Hepatocyte (in vitro differentiated cells): ENCODE measurements at regions not wholly inside any gene's neighbourhood (a gene's known extent, or its start where the extent isn't known, plus 50 kb on each side); places are given as distances from the start of the nearest gene placed in this dataset.

Experiments used
- DNase-seq: peaks from one replicate; pipeline ENCODE4 v3.0.0-alpha.2; 2016; ENCODE audit warnings: low spot score
- H2AFZ ChIP-seq: fragments of 200-600 bp; sonication (generic); 2 replicates; pipeline ENCODE4 v1.6.0; 2016; ENCODE audit warnings: antibody characterized with exemption, mild to moderate bottlenecking
- H3K27ac ChIP-seq: fragments of 200-600 bp; sonication (generic); 2 replicates; pipeline ENCODE4 v1.5.1; 2016; ENCODE audit warnings: mild to moderate bottlenecking
- H3K27me3 ChIP-seq: fragments of 200-600 bp; sonication (generic); 2 replicates; pipeline ENCODE4 v1.6.1; 2016
- H3K36me3 ChIP-seq: fragments of 200-600 bp; sonication (generic); replicated peaks from 2 replicates; pipeline ENCODE4 v1.5.1; 2016; ENCODE audit warnings: low read depth; ENCODE audit not compliant: insufficient read depth
- H3K4me1 ChIP-seq: fragments of 200-600 bp; sonication (generic); 2 replicates; pipeline ENCODE4 v1.5.1; 2016; ENCODE audit warnings: mild to moderate bottlenecking, moderate library complexity; ENCODE audit not compliant: insufficient read depth
- H3K4me2 ChIP-seq: fragments of 200-600 bp; sonication (generic); 2 replicates; pipeline ENCODE4 v1.6.0; 2016
- H3K4me3 ChIP-seq: fragments of 200-600 bp; sonication (generic); 2 replicates; pipeline ENCODE4 v1.5.1; 2016; ENCODE audit warnings: mild to moderate bottlenecking
- H3K79me2 ChIP-seq: fragments of 200-600 bp; sonication (generic); 2 replicates; pipeline ENCODE4 v1.6.0; 2017; ENCODE audit warnings: mild to moderate bottlenecking
- H3K9me2 ChIP-seq: fragments of 200-600 bp; sonication (generic); replicated peaks from 2 replicates; pipeline ENCODE4 v1.6.0; 2017; ENCODE audit warnings: mild to moderate bottlenecking; ENCODE audit not compliant: insufficient read depth
- H3K9me3 ChIP-seq: fragments of 200-600 bp; sonication (generic); 2 replicates; pipeline ENCODE4 v1.5.1; 2016; ENCODE audit warnings: low read depth, mild to moderate bottlenecking
- H4K20me1 ChIP-seq: fragments of 200-600 bp; sonication (generic); 2 replicates; pipeline ENCODE4 v1.6.0; 2016; ENCODE audit warnings: mild to moderate bottlenecking; ENCODE audit not compliant: insufficient read depth, poor library complexity, severe bottlenecking
- EZH2 ChIP-seq: fragments of 200-600 bp; sonication (generic); IDR thresholded peaks from 2 replicates; pipeline ENCODE4 v1.6.1; 2016; ENCODE audit warnings: antibody characterized with exemption, mild to moderate bottlenecking, borderline replicate concordance
- EZH2phosphoT487 ChIP-seq: fragments of 200-600 bp; sonication (generic); IDR thresholded peaks from one replicate; pipeline ENCODE4 v1.6.1; 2018; ENCODE audit warnings: antibody characterized with exemption, mild to moderate bottlenecking, low read depth, moderate library complexity; ENCODE audit not compliant: unreplicated experiment, severe bottlenecking
- WGBS: methylation state at CpG from one replicate; pipeline ENCODE4 v1.1.6; 2016; ENCODE audit warnings: low lambda C conversion rate; ENCODE audit errors: missing lambda C conversion rate; 5-methylcytosine and 5-hydroxymethylcytosine counted together
- TF ChIP-seq, protein P1 (sequence below): fragments of 200-600 bp; sonication (generic); IDR thresholded peaks from 2 replicates; pipeline ENCODE4 v1.5.1; 2016; ENCODE audit warnings: antibody characterized with exemption, mild to moderate bottlenecking; ENCODE audit not compliant: poor library complexity

DNA sequence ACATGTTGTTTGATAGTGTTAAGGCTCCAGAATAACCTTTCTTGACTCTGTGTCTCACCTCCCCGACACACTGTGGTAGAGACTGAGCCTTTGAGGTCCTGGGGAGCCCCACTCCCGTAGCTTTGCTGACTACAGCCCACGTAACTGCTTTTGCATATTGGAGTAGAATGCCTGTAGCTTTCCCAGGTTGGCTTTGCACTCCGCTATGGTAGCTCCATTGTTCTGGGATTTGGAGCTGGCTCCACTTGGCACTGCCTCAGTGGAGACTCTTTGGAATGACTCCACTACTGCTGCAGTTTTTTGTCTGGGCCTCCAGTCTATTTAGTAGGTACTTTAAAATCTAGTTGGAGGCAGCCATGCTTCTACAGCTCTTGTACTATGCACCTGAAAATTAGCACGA is 56.2 kb upstream of the ANXA1 start:
- TF ChIP-seq EZH2 (no peak), EZH2phosphoT487 (no peak)
- TF ChIP-seq, protein P1, sequence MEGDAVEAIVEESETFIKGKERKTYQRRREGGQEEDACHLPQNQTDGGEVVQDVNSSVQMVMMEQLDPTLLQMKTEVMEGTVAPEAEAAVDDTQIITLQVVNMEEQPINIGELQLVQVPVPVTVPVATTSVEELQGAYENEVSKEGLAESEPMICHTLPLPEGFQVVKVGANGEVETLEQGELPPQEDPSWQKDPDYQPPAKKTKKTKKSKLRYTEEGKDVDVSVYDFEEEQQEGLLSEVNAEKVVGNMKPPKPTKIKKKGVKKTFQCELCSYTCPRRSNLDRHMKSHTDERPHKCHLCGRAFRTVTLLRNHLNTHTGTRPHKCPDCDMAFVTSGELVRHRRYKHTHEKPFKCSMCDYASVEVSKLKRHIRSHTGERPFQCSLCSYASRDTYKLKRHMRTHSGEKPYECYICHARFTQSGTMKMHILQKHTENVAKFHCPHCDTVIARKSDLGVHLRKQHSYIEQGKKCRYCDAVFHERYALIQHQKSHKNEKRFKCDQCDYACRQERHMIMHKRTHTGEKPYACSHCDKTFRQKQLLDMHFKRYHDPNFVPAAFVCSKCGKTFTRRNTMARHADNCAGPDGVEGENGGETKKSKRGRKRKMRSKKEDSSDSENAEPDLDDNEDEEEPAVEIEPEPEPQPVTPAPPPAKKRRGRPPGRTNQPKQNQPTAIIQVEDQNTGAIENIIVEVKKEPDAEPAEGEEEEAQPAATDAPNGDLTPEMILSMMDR = no peak
- Histone ChIP-seq H3K36me3 (no peaks in the 10 kb centered on the region), H3K79me2 (no peaks in the 10 kb centered on the region), H3K27me3 (no peaks in the 10 kb centered on the region), H3K4me1 (no peaks in the 10 kb centered on the region), H3K4me3 (no peak overlapping the region), H3K9me2 (no peaks in the 10 kb centered on the region), H3K4me2 (no peak overlapping the region), H3K27ac (no peak overlapping the region), H4K20me1 (no peaks in the 10 kb centered on the region), H3K9me3 (no peaks in the 10 kb centered on the region), H2AFZ (no peak overlapping the region)
- 93% methylated on average over 5 of the region's 5 CpGs for WGBS
- DNase-seq = no peak

- Histone ChIP-seq H3K9me2 (no peaks in the 10 kb centered on the region), H3K79me2 (no peaks in the 10 kb centered on the region), H3K27me3 (no peaks in the 10 kb centered on the region), H3K9me3 (no peaks in the 10 kb centered on the region), H4K20me1 (no peaks in the 10 kb centered on the region), H3K4me3 (no peak overlapping the region), H3K36me3 (no peaks in the 10 kb centered on the region), H3K4me2 (no peak overlapping the region), H3K27ac (no peak overlapping the region), H3K4me1 (no peaks in the 10 kb centered on the region), H2AFZ (peak overlapping the region; percentile 37)
- DNase-seq = no peak
- WGBS = 94% methylated on average over 5 of the region's 5 CpGs
- TF ChIP-seq EZH2phosphoT487 (no peak), EZH2 (no peak)
- TF ChIP-seq, protein P1 = no peak
These were observed 57.8 kb upstream of the ANXA1 start for GRCh38 chr9:73093740-73094379.

GRCh38 chr9:73093016-73093739 is 58.5 kb upstream of the ANXA1 start:
- no peaks in the 10 kb centered on the region for H3K4me1 ChIP-seq
- H4K20me1 ChIP-seq = no peaks in the 10 kb centered on the region
- no peaks in the 10 kb centered on the region for H3K27me3 ChIP-seq
- no peaks in the 10 kb centered on the region for H3K36me3 ChIP-seq
- H2AFZ ChIP-seq = no peak overlapping the region
- no peak overlapping the region for H3K4me3 ChIP-seq
- no peak overlapping the region for H3K4me2 ChIP-seq
- TF ChIP-seq EZH2 (no peak), EZH2phosphoT487 (no peak)
- TF ChIP-seq, protein P1 = no peak
- no peak overlapping the region for H3K27ac ChIP-seq
- H3K9me2 ChIP-seq = no peaks in the 10 kb centered on the region
- no peak for DNase-seq
- no peaks in the 10 kb centered on the region for H3K9me3 ChIP-seq
- H3K79me2 ChIP-seq = no peaks in the 10 kb centered on the region
